ENCODE measurements at regions not wholly inside any gene's neighbourhood (a gene's known extent, or its start where the extent isn't known, plus 50 kb on each side); places are given as distances from the start of the nearest gene placed in this dataset.

DNA sequence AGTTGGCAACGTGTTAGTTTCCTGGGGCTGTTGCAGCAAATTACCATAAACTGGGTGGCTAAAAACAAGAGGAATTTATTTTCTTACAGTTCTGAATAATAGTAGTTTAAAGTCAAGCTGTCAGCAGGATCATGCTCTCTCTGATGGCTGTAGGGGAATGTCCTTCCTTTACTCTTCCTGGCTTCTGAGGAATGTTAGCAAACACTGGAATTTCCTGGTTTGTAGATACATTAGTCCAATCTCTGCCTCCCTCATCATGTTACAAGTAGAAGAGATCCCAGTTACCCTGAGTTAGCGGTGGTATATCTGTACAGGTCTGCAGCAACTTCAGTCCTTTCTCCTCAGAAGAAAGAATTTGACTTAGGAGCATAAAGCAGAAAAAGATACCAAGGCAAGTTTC is 2249.1 kb downstream of the NCAM2 start:
- TF ChIP-seq CREB1 (IDR thresholded peaks at IDR 0.05; ENCODE audit: low read depth): no peak
- no peak for TF ChIP-seq YY1 (IDR thresholded peaks at IDR 0.05; ENCODE audit: low read depth)
- TF ChIP-seq RAD21 (IDR thresholded peaks at IDR 0.05; ENCODE audit: low read depth): no peak
- no peak for TF ChIP-seq EGR1 (IDR thresholded peaks at IDR 0.05)

DNA sequence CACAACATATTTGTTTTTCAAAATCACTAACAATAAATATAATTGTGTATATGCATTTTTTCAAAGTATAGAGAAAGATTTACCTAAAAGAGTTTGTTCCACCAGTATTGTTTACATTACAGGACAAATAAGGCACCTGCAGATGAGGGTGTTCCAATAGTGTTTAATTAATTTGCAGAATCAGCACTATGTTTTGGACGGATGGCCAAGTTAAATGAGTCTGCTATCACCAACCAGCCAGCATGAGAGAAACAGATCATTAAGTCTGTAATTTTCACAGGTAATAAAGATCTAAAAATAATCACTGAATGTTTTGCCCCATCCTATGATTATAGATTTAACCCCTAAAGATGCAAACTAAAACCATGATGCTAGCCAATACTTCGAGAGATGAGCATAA is 2247.0 kb downstream of the NCAM2 start:
- TF ChIP-seq, protein P1, sequence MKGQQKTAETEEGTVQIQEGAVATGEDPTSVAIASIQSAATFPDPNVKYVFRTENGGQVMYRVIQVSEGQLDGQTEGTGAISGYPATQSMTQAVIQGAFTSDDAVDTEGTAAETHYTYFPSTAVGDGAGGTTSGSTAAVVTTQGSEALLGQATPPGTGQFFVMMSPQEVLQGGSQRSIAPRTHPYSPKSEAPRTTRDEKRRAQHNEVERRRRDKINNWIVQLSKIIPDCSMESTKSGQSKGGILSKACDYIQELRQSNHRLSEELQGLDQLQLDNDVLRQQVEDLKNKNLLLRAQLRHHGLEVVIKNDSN (IDR thresholded peaks at IDR 0.05): no peak
- TF ChIP-seq TEAD4 (IDR thresholded peaks at IDR 0.05) (no peak), RAD21 (IDR thresholded peaks at IDR 0.05; ENCODE audit: low read depth) (no peak), EP300 (IDR thresholded peaks at IDR 0.05; ENCODE audit: borderline replicate concordance) (no peak), TAF1 (IDR thresholded peaks at IDR 0.05; ENCODE audit: low read depth) (no peak)
- TF ChIP-seq, protein P2, sequence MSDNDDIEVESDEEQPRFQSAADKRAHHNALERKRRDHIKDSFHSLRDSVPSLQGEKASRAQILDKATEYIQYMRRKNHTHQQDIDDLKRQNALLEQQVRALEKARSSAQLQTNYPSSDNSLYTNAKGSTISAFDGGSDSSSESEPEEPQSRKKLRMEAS (IDR thresholded peaks at IDR 0.05): no peak

DNA sequence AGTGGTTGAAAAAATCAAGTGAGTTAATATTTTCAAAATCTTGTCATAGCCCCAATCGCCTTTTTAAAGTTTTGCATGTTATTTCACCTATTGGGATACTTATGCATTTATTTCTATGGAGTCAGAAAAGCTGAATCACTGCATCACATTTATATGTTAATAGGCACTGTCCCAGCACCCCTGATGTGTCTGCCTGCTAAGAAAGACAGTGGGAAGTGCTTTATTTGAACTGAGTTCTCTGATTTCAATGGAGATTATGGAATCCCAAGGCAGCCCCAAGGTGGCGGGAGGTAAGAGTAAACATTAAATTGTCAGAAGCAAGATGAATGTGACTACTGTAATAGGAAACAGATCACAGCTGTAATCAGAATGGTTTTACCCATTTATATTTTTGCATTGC is 2225.7 kb downstream of the NCAM2 start:
- no peak for TF ChIP-seq CREB1 (IDR thresholded peaks at IDR 0.05; ENCODE audit: low read depth)
- TF ChIP-seq, protein P1 (IDR thresholded peaks at IDR 0.05): no peak
- TF ChIP-seq TEAD4 (IDR thresholded peaks at IDR 0.05): no peak
- TF ChIP-seq EGR1 (IDR thresholded peaks at IDR 0.05): no peak
- no peak for TF ChIP-seq EP300 (IDR thresholded peaks at IDR 0.05; ENCODE audit: borderline replicate concordance)
- TF ChIP-seq FOXM1 (IDR thresholded peaks at IDR 0.05; ENCODE audit: borderline replicate concordance, low read depth): no peak
- no peak for TF ChIP-seq ZBTB7A (IDR thresholded peaks at IDR 0.05; ENCODE audit: low read depth)
- TF ChIP-seq, protein P2 (IDR thresholded peaks at IDR 0.05): no peak
- TF ChIP-seq CEBPB (IDR thresholded peaks at IDR 0.05): no peak
- TF ChIP-seq RAD21 (IDR thresholded peaks at IDR 0.05; ENCODE audit: low read depth): no peak
- TF ChIP-seq, protein P3, sequence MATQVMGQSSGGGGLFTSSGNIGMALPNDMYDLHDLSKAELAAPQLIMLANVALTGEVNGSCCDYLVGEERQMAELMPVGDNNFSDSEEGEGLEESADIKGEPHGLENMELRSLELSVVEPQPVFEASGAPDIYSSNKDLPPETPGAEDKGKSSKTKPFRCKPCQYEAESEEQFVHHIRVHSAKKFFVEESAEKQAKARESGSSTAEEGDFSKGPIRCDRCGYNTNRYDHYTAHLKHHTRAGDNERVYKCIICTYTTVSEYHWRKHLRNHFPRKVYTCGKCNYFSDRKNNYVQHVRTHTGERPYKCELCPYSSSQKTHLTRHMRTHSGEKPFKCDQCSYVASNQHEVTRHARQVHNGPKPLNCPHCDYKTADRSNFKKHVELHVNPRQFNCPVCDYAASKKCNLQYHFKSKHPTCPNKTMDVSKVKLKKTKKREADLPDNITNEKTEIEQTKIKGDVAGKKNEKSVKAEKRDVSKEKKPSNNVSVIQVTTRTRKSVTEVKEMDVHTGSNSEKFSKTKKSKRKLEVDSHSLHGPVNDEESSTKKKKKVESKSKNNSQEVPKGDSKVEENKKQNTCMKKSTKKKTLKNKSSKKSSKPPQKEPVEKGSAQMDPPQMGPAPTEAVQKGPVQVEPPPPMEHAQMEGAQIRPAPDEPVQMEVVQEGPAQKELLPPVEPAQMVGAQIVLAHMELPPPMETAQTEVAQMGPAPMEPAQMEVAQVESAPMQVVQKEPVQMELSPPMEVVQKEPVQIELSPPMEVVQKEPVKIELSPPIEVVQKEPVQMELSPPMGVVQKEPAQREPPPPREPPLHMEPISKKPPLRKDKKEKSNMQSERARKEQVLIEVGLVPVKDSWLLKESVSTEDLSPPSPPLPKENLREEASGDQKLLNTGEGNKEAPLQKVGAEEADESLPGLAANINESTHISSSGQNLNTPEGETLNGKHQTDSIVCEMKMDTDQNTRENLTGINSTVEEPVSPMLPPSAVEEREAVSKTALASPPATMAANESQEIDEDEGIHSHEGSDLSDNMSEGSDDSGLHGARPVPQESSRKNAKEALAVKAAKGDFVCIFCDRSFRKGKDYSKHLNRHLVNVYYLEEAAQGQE (IDR thresholded peaks at IDR 0.05; ENCODE audit: low read depth): no peak
- no peak for TF ChIP-seq YY1 (IDR thresholded peaks at IDR 0.05; ENCODE audit: low read depth)
- no peak for TF ChIP-seq TCF12 (IDR thresholded peaks at IDR 0.05; ENCODE audit: low read depth)
- no peak for TF ChIP-seq NFIC (IDR thresholded peaks at IDR 0.05)
- TF ChIP-seq TAF1 (IDR thresholded peaks at IDR 0.05; ENCODE audit: low read depth): no peak

DNA sequence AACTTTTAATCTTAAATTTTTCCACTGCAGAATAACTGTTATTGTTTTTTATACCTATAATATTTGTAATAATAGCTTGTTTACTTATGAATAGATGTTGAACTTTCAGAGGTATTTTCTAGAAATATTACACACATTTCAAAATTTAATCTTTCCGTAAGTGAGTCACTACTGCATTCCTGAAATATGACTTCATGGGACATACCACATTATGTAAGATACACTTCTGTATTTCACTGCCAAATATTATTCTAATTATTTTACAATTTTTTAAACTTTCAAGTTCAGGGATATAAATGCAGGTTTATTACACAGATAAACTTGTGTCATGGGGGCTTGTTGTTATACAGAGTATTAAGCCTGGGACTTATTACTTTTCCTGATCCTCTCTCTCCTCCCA is 2220.5 kb downstream of the NCAM2 start:
- no peak for TF ChIP-seq TCF12 (IDR thresholded peaks at IDR 0.05; ENCODE audit: low read depth)
- TF ChIP-seq, protein P1 (IDR thresholded peaks at IDR 0.05): no peak
- TF ChIP-seq TEAD4 (IDR thresholded peaks at IDR 0.05): no peak
- no peak for TF ChIP-seq NFIC (IDR thresholded peaks at IDR 0.05)
- no peak for TF ChIP-seq CEBPB (IDR thresholded peaks at IDR 0.05)
- TF ChIP-seq RAD21 (IDR thresholded peaks at IDR 0.05; ENCODE audit: low read depth): no peak
- TF ChIP-seq YY1 (IDR thresholded peaks at IDR 0.05; ENCODE audit: low read depth): no peak
- TF ChIP-seq TAF1 (IDR thresholded peaks at IDR 0.05; ENCODE audit: low read depth): no peak
- TF ChIP-seq, protein P3 (IDR thresholded peaks at IDR 0.05; ENCODE audit: low read depth): no peak
- no peak for TF ChIP-seq EP300 (IDR thresholded peaks at IDR 0.05; ENCODE audit: borderline replicate concordance)
- TF ChIP-seq ZBTB7A (IDR thresholded peaks at IDR 0.05; ENCODE audit: low read depth): no peak
- no peak for TF ChIP-seq FOXM1 (IDR thresholded peaks at IDR 0.05; ENCODE audit: borderline replicate concordance, low read depth)
- TF ChIP-seq EGR1 (IDR thresholded peaks at IDR 0.05): no peak
- TF ChIP-seq CREB1 (IDR thresholded peaks at IDR 0.05; ENCODE audit: low read depth): no peak
- TF ChIP-seq, protein P2 (IDR thresholded peaks at IDR 0.05): no peak

DNA sequence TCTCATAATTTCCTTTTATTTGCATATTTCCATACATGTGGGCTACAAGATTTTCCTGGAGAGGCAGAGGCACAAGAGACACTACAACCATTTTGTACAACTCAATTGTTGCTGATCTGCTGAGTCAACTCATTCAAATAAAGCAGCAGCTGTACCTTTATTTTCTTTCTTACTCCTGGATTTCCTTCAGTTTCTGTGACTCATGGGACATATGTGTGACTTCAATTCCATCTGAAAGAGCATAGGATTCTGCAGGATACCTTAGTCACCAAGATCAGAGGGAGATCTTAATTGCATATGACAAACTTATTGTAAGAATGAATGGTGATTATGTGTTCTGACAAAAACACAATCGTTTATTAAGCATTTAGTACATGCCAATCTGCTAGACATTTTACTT is 2219.4 kb downstream of the NCAM2 start:
- TF ChIP-seq, protein P2 (IDR thresholded peaks at IDR 0.05): no peak
- TF ChIP-seq YY1 (IDR thresholded peaks at IDR 0.05; ENCODE audit: low read depth) (no peak), TAF1 (IDR thresholded peaks at IDR 0.05; ENCODE audit: low read depth) (no peak), FOXM1 (IDR thresholded peaks at IDR 0.05; ENCODE audit: borderline replicate concordance, low read depth) (no peak), TEAD4 (IDR thresholded peaks at IDR 0.05) (no peak), EP300 (IDR thresholded peaks at IDR 0.05; ENCODE audit: borderline replicate concordance) (no peak), RAD21 (IDR thresholded peaks at IDR 0.05; ENCODE audit: low read depth) (no peak), NFIC (IDR thresholded peaks at IDR 0.05) (no peak), CREB1 (IDR thresholded peaks at IDR 0.05; ENCODE audit: low read depth) (no peak), CEBPB (IDR thresholded peaks at IDR 0.05) (no peak), ZBTB7A (IDR thresholded peaks at IDR 0.05; ENCODE audit: low read depth) (no peak)
- TF ChIP-seq, protein P1 (IDR thresholded peaks at IDR 0.05): no peak
- TF ChIP-seq, protein P3 (IDR thresholded peaks at IDR 0.05; ENCODE audit: low read depth): no peak
